ENCODE measurements at regions not wholly inside any gene's neighbourhood (a gene's known extent, or its start where the extent isn't known, plus 50 kb on each side); places are given as distances from the start of the nearest gene placed in this dataset.
"Not testable (repeated sequence)": the region's sequence is repeated elsewhere in the genome, so short reads cannot be mapped to it uniquely, and the experiment has no call there.

GRCh38 chr6:26235302-26235670 lies 129.7 kb upstream of the BTN3A2 start:
- no peak for DNase-seq

GRCh38 chr6:26239415-26239814 lies 125.6 kb upstream of the BTN3A2 start:
- not testable (repeated sequence) for DNase-seq

- DNase-seq: no peak
Observed at GRCh38 chr6:26240157-26241032, 124.6 kb upstream of the BTN3A2 start.

GRCh38 chr6:26241033-26241895 lies 123.7 kb upstream of the BTN3A2 start:
- DNase-seq: no peak

- no peak for DNase-seq
Observed at GRCh38 chr6:26243132-26243531, 121.9 kb upstream of the BTN3A2 start.

- no peak for DNase-seq
Observed at GRCh38 chr6:26243752-26244151, 121.2 kb upstream of the BTN3A2 start.

GRCh38 chr6:26246058-26246457 lies 118.9 kb upstream of the BTN3A2 start:
- DNase-seq: no peak

- no peak for DNase-seq
Observed at GRCh38 chr6:26246553-26246952, 118.4 kb upstream of the BTN3A2 start.

GRCh38 chr6:26249707-26249956 lies 115.4 kb upstream of the BTN3A2 start:
- DNase-seq: no peak

- peak; percentile 53 to 85 for DNase-seq
Observed at GRCh38 chr6:26249957-26250697, 114.9 kb upstream of the BTN3A2 start.

- peak in 1 of 2 experiments; percentile 58 for DNase-seq
Observed at GRCh38 chr6:26250698-26251044, 114.3 kb upstream of the BTN3A2 start.

GRCh38 chr6:26251354-26252076 lies 113.5 kb upstream of the BTN3A2 start:
- DNase-seq: peak in 1 of 2 experiments; percentile 31

- DNase-seq: no peak
Observed at GRCh38 chr6:26252077-26252472, 112.9 kb upstream of the BTN3A2 start.

GRCh38 chr6:26254724-26255123 lies 110.3 kb upstream of the BTN3A2 start:
- no peak for DNase-seq

GRCh38 chr6:26257272-26257671 lies 107.7 kb upstream of the BTN3A2 start:
- DNase-seq: no peak

GRCh38 chr6:26258212-26258977 lies 106.6 kb upstream of the BTN3A2 start:
- DNase-seq: no peak

- DNase-seq: no peak
Observed at GRCh38 chr6:26260110-26260637, 104.8 kb upstream of the BTN3A2 start.

GRCh38 chr6:26260725-26261490 lies 104.1 kb upstream of the BTN3A2 start:
- no peak for DNase-seq

- DNase-seq: no peak
Observed at GRCh38 chr6:26264547-26264946, 100.5 kb upstream of the BTN3A2 start.

- DNase-seq: no peak
Observed at GRCh38 chr6:26267083-26267589, 97.9 kb upstream of the BTN3A2 start.
